SK-N-SH treated with all-trans-retinoic acid at 6 μM for 48 hours (cell line): ENCODE measurements at regions not wholly inside any gene's neighbourhood (a gene's known extent, or its start where the extent isn't known, plus 50 kb on each side); places are given as distances from the start of the nearest gene placed in this dataset.

Source experiments
- ARNTL ChIP-seq: fragments of 450-650 bp; formaldehyde crosslinking; IDR thresholded peaks from 2 replicates; pipeline ENCODE4 v1.5.0; 2020; ENCODE audit warnings: low read depth, mild to moderate bottlenecking, moderate library complexity, borderline replicate concordance
- GLIS3 ChIP-seq: fragments of 250-450 bp; sonication (Bioruptor Pico); IDR thresholded peaks from 2 replicates; pipeline ENCODE4 v1.5.0; 2020; ENCODE audit warnings: mild to moderate bottlenecking, moderate library complexity
- OSR1 ChIP-seq: fragments of 250-450 bp; sonication (Bioruptor Pico); IDR thresholded peaks from 2 replicates; pipeline ENCODE4 v1.8.0; 2022; ENCODE audit warnings: moderate library complexity, mild to moderate bottlenecking, inconsistent platforms
- SNAI2 ChIP-seq: fragments of 250-450 bp; sonication (Bioruptor Pico); IDR thresholded peaks from 2 replicates; pipeline ENCODE4 v1.5.0; 2020; ENCODE audit warnings: mild to moderate bottlenecking, moderate library complexity
- TCF4 ChIP-seq: fragments of 250-450 bp; sonication (Bioruptor Pico); IDR thresholded peaks from 2 replicates; pipeline ENCODE4 v1.8.0; 2021; ENCODE audit warnings: mild to moderate bottlenecking, moderate library complexity, borderline replicate concordance
- ZFP3 ChIP-seq: fragments of 250-450 bp; sonication (Bioruptor Pico); IDR thresholded peaks from 2 replicates; pipeline ENCODE4 v1.5.0; 2020; ENCODE audit warnings: mild to moderate bottlenecking, moderate library complexity
- ZFP30 ChIP-seq: fragments of 450-650 bp; formaldehyde crosslinking; IDR thresholded peaks from 2 replicates; pipeline ENCODE4 v1.5.0; 2022; ENCODE audit warnings: mild to moderate bottlenecking, moderate library complexity
- ZNF8 ChIP-seq: fragments of 450-650 bp; formaldehyde crosslinking; IDR thresholded peaks from 2 replicates; pipeline ENCODE4 v1.5.0; 2020; ENCODE audit warnings: mild to moderate bottlenecking, moderate library complexity
- TF ChIP-seq, protein P1 (sequence below): fragments of 250-450 bp; sonication (Bioruptor Pico); IDR thresholded peaks from 2 replicates; pipeline ENCODE4 v1.5.1; 2021; ENCODE audit warnings: mild to moderate bottlenecking, moderate library complexity
- TF ChIP-seq, protein P2 (sequence below): fragments of 250-450 bp; sonication (Bioruptor Pico); IDR thresholded peaks from 2 replicates; pipeline ENCODE4 v1.5.1; 2020; ENCODE audit warnings: low read depth, mild to moderate bottlenecking, moderate library complexity
- TF ChIP-seq, protein P3 (sequence below): fragments of 250-450 bp; sonication (Bioruptor Pico); IDR thresholded peaks from 2 replicates; pipeline ENCODE4 v1.5.0; 2020; ENCODE audit warnings: mild to moderate bottlenecking, moderate library complexity
- TF ChIP-seq, protein P4 (sequence below): fragments of 250-450 bp; sonication (Bioruptor Pico); IDR thresholded peaks from 2 replicates; pipeline ENCODE4 v1.8.0; 2020; ENCODE audit warnings: mild to moderate bottlenecking, moderate library complexity, borderline replicate concordance

DNA sequence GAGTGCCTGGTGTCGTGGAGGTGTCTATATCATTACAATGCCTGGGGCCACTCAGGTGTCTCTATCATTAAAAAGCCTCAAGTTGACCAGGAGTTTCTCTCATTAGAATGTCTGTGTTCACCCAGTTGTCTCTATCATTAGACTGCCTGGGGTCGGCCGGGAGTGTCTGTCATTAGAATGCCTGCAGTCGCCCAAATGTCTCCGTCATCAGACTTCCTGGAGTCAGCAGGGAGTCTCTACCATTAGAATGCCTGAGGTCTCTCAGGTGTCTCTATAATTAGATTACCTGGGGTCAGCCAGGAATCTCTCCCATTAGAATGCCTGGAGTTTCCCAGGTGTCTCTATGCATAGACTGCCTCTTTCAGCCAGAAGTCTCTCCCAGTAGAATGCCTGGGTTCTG lies 1477.6 kb downstream of the UQCRFS1 start:
- TF ChIP-seq ZFP3 (CRISPR knock-in tag) (no peak), GLIS3 (CRISPR knock-in tag) (no peak), ZFP30 (CRISPR knock-in tag) (no peak), OSR1 (no peak), TCF4 (no peak), ZNF8 (CRISPR knock-in tag) (no peak), ARNTL (no peak), SNAI2 (CRISPR knock-in tag) (no peak)
- TF ChIP-seq, protein P1, sequence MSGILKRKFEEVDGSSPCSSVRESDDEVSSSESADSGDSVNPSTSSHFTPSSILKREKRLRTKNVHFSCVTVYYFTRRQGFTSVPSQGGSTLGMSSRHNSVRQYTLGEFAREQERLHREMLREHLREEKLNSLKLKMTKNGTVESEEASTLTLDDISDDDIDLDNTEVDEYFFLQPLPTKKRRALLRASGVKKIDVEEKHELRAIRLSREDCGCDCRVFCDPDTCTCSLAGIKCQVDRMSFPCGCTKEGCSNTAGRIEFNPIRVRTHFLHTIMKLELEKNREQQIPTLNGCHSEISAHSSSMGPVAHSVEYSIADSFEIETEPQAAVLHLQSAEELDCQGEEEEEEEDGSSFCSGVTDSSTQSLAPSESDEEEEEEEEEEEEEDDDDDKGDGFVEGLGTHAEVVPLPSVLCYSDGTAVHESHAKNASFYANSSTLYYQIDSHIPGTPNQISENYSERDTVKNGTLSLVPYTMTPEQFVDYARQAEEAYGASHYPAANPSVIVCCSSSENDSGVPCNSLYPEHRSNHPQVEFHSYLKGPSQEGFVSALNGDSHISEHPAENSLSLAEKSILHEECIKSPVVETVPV (CRISPR knock-in tag), result no peak
- TF ChIP-seq, protein P2, sequence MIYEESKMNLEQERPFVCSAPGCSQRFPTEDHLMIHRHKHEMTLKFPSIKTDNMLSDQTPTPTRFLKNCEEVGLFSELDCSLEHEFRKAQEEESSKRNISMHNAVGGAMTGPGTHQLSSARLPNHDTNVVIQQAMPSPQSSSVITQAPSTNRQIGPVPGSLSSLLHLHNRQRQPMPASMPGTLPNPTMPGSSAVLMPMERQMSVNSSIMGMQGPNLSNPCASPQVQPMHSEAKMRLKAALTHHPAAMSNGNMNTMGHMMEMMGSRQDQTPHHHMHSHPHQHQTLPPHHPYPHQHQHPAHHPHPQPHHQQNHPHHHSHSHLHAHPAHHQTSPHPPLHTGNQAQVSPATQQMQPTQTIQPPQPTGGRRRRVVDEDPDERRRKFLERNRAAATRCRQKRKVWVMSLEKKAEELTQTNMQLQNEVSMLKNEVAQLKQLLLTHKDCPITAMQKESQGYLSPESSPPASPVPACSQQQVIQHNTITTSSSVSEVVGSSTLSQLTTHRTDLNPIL (CRISPR knock-in tag), result no peak
- TF ChIP-seq, protein P3, sequence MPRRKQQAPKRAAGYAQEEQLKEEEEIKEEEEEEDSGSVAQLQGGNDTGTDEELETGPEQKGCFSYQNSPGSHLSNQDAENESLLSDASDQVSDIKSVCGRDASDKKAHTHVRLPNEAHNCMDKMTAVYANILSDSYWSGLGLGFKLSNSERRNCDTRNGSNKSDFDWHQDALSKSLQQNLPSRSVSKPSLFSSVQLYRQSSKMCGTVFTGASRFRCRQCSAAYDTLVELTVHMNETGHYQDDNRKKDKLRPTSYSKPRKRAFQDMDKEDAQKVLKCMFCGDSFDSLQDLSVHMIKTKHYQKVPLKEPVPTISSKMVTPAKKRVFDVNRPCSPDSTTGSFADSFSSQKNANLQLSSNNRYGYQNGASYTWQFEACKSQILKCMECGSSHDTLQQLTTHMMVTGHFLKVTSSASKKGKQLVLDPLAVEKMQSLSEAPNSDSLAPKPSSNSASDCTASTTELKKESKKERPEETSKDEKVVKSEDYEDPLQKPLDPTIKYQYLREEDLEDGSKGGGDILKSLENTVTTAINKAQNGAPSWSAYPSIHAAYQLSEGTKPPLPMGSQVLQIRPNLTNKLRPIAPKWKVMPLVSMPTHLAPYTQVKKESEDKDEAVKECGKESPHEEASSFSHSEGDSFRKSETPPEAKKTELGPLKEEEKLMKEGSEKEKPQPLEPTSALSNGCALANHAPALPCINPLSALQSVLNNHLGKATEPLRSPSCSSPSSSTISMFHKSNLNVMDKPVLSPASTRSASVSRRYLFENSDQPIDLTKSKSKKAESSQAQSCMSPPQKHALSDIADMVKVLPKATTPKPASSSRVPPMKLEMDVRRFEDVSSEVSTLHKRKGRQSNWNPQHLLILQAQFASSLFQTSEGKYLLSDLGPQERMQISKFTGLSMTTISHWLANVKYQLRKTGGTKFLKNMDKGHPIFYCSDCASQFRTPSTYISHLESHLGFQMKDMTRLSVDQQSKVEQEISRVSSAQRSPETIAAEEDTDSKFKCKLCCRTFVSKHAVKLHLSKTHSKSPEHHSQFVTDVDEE (CRISPR knock-in tag), result no peak
- TF ChIP-seq, protein P4, sequence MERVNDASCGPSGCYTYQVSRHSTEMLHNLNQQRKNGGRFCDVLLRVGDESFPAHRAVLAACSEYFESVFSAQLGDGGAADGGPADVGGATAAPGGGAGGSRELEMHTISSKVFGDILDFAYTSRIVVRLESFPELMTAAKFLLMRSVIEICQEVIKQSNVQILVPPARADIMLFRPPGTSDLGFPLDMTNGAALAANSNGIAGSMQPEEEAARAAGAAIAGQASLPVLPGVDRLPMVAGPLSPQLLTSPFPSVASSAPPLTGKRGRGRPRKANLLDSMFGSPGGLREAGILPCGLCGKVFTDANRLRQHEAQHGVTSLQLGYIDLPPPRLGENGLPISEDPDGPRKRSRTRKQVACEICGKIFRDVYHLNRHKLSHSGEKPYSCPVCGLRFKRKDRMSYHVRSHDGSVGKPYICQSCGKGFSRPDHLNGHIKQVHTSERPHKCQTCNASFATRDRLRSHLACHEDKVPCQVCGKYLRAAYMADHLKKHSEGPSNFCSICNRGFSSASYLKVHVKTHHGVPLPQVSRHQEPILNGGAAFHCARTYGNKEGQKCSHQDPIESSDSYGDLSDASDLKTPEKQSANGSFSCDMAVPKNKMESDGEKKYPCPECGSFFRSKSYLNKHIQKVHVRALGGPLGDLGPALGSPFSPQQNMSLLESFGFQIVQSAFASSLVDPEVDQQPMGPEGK (CRISPR knock-in tag), result no peak
